ENCODE measurements at regions not wholly inside any gene's neighbourhood (a gene's known extent, or its start where the extent isn't known, plus 50 kb on each side); places are given as distances from the start of the nearest gene placed in this dataset.

DNA sequence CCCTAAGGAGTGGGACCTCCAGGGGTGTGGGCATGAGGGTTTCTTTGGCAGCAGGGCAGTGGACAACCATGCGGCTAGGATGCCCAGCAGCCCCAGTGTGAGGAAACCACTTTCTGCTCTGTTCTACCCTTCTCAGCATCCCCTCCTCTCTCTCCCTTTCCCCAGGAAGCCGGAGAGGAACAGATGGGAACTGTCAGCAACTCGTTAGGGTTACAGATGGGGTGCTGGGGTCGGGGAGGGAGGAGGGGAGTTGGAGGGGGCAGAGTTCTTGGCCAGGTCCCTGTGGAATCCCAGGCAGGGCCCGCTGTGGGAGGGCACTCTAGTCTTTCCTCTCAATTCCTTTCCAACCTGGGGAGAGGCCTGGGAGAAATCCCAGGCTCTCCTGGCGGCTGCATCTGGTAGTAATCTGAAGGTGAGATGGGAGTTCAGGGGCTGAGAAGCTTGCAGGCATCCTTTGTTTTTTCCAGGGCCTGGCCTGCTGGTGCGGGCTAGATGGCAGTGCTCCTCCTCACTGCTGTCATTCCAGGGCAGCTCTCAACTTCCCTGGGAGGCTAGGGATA lies 93.9 kb upstream of the CSF3R start:
- DNase-seq = no peak

DNA sequence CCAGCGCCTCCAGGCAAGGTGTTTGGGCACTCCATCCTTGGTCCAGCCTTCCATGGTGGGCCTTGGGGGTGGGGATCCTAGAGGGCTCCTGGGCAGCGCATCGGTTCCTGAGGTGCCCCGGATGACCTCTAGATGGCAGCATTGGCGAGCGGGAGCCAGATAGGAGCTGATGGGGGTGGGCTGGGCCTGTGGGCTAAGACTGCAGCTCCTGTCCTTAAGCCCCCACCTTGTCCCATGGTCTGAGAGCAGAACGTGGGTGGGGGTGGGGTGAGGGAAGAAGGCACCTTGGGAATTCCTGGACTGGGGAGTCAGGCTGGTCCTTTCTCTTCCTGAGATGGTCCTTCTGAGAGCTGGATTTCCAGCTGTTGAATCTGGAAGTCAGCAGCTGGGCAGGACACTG lies 93.4 kb upstream of the CSF3R start:
- DNase-seq = peak; percentile 64

DNA sequence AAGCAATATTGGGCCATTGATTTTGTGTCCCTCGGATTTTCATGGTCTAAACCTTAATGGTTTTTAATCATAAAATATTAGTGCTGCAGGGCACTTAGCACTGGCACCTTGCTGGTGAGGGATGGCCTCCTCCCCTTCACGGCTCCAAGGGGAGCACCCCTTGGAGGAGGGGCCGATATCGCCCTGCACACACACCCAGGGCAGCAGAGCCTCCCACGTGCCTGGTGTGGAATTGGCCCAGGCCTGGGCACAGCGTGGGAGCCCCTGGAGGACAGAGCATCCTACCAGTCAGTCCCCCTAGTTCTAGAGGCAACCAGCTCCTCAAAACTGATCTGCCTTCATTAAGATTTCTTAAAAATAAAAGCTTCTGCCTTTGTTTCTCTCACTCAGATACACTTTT lies 90.7 kb upstream of the CSF3R start:
- no peak for DNase-seq

DNA sequence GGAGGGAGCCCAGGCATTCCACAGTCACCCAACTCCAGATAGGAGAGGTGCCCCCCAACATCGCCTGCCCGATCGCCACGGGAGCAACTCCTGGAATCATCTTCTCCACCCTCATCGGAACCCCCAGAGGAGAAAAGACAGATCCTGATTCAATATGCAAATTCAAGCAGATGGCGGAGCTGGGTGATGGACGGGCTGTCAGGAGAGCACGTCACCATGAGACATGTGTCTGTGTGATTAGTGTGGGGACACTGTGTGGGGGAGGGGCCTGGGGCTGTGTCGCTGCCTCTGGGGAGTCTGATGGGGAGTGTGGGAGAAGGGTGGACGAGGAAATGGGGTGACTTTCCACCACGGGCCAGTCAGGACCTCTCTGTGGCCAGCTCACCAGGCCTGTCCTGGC lies 90.2 kb upstream of the CSF3R start:
- DNase-seq = no peak

DNA sequence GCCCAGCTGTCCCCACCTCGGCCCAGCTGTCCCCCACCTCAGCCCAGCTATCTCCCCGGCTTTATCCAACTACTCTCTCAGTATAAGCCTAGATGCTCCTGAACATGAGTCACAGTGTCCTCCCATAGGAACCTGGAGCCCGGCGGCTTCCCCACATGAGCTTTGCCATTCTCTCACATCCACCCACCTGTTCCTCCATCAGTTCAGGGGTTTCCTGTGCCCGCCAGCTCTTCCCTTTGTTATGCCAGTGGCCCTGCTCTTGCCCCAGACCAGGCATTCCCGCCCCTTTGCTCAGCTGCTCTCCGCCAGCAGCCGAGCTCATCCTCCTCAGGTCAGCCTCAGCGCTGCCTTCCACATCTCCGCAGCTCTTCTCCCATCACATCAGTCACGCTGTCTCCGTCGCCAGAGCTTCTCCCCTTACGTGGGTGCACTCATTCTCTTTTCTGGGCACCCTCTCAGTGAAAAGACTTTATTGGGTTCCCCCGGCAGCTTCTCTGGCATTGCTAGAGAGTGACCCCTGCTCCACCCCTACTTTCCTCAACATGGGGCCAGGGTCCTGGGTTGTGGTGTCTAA lies 89.5 kb upstream of the CSF3R start:
- no peak for DNase-seq

DNA sequence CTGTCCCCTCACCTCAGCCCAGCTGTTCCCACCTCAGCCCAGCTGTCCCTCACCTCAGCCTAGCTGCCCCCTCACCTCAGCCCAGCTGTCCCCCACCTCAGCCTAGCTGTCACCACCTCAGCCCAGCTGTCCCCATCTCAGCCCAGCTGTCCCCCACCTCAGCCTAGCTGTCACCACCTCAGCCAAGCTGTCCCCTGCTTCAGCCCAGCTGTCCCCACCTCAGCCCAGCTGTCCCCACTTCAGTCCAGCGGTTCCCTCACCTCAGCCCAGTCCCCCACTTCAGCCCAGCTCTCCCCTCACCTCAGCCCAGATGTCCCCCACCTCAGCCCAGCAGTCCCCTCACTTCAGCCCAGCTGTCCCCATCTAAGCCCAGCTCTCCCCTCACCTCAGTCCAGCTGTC lies 88.4 kb upstream of the CSF3R start:
- no peak for DNase-seq

DNA sequence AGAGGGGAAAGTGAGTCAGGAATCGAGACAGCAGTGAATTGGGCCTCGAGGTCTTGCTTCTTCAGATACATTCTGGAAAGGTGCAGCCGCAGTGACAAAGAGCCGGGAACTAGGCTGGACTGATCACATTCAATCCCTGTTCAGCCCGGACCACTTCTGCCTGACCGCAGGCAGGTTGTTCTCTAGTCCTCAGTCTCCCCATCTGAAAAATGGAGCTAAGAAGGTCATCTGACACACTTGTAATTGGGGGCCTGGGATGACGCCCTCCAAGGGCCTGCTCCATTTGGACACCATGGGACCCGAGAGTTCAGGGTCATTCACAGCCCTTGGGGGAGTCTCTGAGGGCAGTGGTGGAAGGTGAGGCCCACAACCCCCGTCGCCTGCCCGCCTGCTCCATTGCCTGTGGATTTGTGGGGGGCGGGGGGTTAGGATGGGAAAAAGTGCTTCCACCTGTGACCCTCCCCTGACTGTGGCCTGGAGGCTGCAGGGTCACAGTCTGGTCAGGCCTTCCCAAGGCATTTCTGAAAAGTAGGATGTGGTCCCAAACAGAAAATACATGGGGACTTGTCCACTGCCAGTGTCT lies 87.9 kb upstream of the CSF3R start:
- no peak for DNase-seq

DNA sequence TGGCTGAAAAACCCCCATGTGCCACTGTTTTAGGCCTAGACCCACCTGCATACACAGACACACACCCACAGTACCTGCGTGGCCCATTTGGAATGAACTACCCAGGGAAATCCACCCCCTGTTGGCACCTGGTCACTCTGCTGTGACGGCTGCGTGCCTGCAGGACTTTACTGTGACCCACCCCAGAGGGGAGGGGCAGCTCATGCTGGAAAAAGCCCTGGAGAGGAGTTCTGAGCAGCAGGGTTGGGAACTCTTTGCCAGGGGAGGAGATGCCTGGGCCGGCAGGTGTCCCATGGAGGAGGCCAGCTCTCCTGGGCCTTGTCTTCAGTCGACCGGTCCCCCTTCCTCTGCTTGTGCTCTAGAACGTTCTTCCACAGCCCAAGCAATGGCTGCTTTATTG lies 87.3 kb upstream of the CSF3R start:
- DNase-seq = no peak

DNA sequence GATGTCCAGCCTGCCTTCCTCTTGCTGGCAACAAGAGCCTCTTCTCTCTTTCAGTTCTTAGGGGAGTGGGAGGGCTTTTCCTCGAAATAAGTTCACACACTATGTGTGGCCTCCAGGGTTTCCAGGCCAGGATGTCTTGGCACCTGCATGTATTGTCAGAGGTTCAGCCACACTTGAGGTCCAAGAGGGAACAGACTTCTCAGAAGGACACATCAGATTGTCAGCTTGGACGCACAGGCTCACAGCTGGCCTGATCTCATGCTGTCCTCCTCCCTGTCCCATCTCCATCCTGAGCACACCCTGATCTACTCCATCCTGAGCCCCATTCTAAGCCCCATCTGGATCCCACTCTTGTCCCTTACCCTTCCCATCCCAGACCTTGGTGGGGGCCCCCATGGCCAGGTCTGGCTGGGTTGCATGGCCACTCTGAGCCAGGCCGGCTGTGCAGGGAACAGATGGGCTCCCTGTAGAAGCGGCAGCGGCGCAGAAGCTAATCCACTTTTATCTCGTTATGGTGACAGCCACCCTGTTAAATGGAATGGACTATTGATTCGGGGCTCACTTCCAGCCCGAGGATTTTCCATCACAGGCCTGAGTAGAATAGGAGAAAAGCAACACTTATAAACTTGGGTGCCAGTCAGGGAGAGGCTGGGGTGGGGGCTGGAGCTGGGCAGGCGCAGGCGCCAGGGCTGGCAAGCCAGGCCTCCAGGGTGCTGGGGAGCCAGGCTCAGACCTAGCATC lies 85.1 kb upstream of the CSF3R start:
- no peak for DNase-seq

DNA sequence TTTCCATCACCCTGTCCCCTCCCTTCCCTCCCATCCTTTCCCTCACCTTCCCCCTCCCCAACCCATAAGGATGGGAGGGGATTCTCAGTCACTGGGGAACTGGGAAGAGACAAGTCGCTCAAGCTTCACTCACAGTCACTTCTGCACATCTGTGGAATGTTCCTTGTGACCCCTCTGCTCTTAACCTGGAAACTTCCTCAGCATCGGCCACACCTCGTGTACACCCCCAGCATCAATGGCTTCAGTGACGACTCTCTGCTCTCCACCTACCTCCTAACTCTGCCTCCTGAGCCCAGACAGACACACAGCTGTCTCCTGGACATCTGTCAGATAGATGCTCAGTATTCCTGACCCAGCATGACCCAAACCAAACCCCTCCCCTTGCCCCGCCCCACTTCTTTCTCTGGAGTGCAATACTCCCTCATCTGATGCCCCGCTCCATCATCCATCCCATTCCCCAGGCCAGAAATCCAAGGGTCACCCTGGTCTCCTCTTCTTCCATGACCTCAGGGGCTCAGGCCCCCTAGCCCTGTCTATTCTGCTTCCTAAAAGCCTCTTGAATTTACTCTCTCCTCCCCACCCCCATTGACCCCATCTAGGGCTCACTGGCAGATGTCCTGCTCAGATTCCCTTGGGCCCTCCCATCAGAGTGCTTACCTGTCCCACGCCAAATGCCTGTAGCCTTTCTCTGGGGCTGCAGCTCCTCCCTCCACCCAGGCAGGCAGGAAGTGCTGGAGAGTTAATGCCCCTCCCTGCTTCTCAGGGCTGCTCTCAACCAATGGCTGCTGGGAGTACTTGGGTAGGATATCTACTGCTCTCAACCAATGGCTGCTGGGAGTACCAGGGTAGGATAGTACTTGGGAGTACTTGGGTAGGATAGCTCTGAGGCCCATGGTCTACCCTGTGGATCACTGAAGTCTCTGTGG lies 83.1 kb upstream of the CSF3R start:
- DNase-seq = no peak

DNA sequence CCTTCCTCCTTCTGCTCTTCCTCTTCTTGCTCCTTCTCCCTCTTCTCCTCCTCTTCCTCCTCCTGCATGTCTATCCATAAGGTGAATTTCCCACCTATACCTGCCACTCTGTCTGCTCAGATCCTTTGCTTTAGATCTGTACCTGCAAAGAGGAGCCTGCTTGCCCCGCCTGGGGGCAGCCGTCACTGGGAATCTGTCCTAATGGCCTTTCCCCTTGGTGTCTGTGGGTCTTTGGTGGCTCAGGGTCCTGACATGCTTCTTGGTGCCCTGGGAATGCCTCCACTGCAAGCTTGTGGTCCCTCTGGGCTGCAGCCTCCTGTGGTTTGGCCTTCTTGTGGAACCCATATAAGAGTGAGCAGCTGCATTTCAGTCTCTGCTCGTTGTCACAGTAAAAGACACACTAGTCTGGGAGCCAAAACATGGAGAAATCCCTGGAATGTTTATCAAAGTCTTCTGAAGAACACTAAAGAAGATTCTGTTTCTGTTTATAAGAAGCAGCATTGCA lies 79.5 kb upstream of the CSF3R start:
- DNase-seq = no peak

DNA sequence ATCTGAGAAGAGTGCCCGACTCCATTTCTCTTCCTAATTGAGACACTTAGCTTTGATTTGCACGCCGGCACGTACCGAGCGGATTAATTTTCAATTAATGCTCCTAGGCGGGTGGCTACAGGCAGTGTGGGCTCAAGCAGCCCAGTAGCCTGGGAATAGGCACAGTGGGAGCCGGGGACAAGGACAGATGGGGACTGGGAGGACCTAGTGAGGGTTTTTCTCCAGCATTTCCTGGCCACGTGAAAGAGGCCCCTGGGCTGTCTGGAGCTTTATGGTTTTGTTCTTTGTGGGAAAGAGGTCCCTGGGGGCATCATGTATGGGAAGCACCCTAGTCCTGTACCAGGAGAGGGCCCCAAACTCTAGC lies 78.6 kb upstream of the CSF3R start:
- no peak for DNase-seq

DNA sequence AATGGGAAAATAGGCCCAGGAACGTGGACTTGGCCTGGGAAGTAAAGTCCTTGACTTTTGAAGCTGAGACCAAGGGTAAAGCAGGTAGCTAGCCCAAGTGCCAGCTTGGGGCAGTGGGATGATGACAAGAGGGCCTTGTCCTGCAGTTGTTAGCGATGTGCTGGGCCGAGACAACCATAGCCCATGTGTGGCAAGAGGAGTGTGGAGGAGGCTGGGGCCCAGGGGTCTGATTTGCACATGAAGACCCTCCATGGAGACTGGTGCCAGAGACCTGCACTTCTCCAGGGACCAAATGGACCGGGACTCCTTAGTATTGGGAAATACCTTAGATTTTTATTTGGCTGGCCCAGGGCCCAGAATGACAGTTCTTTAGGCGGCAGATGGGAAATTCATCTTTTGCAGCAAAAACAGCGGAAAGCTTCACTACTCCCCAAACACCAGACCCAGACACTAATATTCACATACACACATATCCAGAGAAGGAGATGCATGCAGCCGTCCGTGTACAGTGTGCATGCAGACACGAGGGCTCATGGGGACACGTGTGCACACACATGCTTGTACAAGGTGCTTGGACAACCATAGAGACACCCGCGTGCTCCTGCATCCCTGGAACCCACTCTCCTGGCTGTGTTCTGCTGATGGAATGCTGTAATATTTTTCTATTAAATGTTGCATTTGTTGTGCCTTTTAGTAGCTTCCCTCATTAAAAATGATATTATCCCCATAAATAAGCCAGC lies 78.1 kb upstream of the CSF3R start:
- no peak for DNase-seq

DNA sequence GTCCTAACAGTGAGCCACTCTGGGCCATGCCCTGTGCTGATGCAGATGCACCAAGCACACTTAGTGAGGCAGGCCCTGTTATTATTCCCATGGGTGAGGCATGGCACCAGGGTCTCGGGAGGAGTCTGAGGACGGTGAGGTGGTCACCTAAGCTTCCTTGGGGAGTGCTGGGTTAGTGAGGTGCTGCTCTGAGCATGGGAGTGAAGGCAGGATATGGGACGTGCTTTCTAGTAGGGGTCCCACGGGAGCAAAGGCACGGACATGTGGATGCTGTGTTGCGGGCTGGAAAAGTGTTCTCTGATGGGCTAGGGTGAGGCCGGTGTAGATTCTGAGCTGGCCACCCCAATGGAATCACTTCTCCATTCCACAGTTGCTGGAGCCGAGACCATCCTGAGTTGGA lies 77.5 kb upstream of the CSF3R start:
- no peak for DNase-seq

DNA sequence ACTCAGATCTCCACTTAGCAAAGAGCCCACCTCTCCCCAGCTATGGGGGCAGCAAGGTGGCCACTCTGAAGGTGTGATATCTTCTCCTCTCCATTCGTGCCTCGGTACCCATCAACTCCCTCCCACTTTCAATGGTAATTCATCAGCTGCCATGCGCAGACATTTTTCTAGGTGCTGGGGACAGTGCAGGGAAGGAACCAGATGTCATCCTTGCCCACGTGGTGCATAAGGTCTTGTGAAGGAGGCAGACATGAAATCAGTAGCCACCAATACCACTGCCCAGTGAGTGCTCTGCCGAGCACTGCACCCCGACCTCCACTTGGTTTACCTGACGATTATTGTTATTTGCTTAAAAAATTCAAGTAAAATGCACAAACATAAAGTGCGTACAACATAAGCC lies 76.3 kb upstream of the CSF3R start:
- no peak for DNase-seq

DNA sequence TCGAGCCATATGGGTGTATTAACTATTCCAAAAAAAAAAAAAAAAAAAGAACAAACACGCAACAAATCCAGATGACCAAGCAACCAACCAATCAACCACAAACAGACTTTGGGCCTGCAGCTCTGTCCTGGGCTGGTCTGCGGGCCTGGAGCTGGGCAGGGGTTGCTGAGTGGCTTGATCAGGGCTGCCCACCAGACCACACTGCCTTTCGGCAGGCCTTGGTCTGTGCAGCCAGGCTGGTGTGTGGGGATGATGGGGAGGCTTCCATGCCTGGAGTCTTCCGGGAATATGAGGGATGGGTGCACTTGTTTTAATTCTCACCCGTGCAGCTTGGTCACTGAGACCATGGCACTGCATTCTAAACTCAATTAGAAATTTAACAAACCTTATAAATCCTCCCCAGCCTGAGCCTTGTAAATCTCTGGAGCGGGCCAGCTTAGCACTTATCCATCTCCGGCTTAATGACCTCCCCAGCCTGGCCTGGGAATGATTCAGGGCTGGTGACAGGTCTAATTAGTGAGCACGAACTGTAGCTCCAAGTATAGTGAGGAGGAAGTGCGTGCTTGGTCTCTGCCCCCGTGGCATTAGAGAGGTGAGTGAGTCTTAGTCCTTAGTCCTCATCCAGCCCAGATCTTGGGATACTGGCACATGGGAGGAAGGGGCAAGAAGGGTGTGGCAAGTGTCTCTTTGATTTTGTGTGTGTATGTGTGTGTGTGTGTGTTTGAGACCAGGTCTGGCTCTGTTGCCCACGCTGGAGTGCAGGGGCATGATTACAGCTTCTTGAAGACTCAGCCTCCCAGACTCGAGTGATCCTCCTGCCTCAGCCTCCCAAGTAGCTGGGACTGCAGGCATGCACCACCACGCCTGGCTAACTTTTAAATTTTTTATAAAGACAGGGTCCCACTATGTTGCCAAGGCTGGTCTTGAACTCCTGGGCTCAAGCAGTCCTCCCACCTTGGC lies 74.6 kb upstream of the CSF3R start:
- DNase-seq = no peak

DNA sequence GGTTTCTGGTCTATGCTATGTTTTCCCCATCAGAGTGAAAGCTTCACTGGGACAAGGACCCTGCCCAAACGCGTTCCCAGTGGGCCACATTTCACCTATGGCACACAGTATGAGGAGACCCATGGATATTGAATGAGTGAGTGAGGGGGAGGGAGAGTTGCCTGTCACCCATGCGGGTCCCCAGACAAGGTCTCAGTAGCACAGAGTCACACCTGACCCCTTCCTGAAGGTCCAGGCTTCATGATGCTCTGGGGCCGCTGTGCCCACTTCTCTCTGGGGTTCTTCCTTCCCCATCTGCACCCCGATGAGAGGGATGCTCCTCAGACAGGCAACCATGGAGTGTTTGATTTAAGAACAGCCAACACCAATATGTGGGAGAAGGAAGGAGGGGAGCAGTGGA lies 72.3 kb upstream of the CSF3R start:
- no peak for DNase-seq

DNA sequence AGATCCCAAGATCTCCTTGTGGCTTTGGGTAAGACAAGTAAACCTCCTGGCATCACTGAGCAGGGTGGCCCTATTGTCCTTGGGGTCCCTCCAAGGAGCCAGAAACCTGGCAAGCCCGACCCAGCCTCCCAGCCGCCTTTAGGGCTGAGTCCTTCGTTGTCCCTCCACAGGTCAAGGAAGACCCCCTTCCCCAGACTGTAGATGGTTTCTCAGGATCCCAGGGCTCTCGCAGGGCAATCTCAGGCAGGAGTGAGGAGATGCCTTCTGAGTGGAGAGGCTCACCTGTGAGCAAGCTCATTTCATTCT lies 71.6 kb upstream of the CSF3R start:
- DNase-seq = no peak

DNA sequence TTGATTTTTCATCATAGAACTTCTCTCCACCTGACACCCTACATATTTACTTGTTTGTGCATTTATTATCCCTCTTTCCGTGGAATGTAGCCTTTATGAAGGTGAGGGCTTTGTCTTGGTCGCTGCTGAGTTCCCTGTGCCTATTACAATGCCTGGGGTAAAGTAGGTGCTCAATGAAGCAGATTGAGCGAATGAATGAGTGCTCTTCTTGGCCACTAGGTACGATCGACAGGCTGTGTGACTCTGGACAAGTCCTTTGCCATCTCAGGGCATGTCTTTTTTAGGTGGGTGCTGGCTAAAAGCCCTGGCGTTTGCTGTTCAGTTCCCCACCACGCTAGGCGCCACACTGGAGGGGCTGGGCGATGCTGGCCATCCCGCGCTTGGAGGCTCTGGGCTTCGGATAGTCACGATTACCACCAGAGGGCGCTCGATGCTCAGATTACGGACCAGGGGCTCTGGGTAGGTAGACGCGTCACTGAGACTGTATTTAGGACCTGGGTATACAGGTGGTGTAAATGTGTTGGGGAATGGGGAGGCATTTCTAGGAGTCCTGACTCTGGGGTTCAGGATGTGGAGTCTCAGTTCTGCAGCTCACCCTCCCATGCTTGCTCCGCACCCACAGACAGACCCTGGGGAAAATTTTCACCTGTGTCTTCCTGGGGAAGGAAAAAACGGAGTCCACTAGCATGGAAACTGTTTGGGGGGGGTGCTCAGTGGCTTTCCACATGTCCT lies 71.0 kb upstream of the CSF3R start:
- DNase-seq = peak; percentile 81

DNA sequence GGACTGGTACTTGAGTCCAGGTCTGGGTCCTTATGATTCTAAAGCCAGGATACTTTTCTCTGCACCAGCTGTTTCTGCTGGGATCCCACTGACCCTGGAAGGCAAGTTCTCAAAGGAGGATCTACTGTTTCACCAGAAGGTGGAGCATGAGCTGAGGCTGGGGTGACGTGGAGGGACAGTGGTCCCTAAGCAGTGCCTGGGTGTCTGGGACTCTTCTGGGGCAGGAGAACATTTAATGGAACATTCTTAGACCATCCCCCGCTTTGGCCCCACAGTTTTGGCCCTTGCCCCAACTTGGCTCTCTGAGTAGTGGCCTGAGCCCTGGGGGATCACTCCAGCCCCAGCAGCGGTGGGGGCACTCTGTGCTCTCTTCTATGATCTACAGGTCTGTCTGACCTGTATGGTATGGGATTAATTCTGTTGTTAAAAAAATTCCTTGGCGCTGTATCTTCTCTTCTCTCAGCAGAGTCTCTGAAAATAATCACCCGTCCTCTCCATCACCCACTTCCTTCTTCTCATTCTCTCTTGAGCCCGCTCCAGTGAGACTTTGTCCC lies 60.3 kb upstream of the CSF3R start:
- peak; percentile 14 for DNase-seq

Data from dermis blood vessel endothelial cell (primary cell).